ENCODE measurements at regions not wholly inside any gene's neighbourhood (a gene's known extent, or its start where the extent isn't known, plus 50 kb on each side); places are given as distances from the start of the nearest gene placed in this dataset.

DNA sequence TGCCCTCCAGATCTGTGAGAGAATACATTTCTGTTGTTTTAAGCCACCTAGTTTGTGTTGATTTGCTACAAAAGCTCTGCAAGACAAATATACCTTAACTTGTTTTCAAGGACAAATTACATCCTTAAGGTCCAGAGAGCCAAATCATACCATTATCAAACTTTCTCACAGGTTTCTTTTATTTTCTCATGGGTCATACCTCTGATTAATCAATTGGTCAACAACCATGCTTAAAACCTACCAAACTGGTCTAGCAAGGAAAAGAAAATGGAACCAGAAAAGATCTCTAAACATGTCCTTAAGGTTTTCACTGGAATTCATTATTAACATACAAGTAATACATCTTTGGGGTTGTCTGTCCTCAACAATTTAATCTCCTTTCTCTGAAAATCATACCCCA lies 535.0 kb downstream of the CD83 start:
- Histone ChIP-seq H3K79me2 (ENCODE audit: insufficient read depth, low read depth, low read length) (no peaks in the 10 kb centered on the region), H3K4me2 (ENCODE audit: low read length) (no peak overlapping the region), H4K20me1 (ENCODE audit: insufficient read depth, low read length) (no peaks in the 10 kb centered on the region), H2AFZ (ENCODE audit: low read length) (no peak overlapping the region), H3K36me3 (ENCODE audit: insufficient read depth, low read length) (no peaks in the 10 kb centered on the region), H3K9me3 (ENCODE audit: low read length) (no peaks in the 10 kb centered on the region), H3K9me2 (ENCODE audit: insufficient read depth, low read length) (no peaks in the 10 kb centered on the region), H3K27ac (ENCODE audit: low read depth, low read length, poor library complexity, severe bottlenecking) (no peak overlapping the region), H3K4me1 (ENCODE audit: insufficient read depth, low read length, poor library complexity, severe bottlenecking) (peaks cover 25% of the 10 kb centered on the region), H3K4me3 (ENCODE audit: low read depth, low read length, poor library complexity, severe bottlenecking) (no peak overlapping the region)
- TF ChIP-seq EZH2phosphoT487 (IDR thresholded peaks at IDR 0.05; ENCODE audit: borderline replicate concordance, low read depth, low read length) = no peak
- TF ChIP-seq, protein P1, sequence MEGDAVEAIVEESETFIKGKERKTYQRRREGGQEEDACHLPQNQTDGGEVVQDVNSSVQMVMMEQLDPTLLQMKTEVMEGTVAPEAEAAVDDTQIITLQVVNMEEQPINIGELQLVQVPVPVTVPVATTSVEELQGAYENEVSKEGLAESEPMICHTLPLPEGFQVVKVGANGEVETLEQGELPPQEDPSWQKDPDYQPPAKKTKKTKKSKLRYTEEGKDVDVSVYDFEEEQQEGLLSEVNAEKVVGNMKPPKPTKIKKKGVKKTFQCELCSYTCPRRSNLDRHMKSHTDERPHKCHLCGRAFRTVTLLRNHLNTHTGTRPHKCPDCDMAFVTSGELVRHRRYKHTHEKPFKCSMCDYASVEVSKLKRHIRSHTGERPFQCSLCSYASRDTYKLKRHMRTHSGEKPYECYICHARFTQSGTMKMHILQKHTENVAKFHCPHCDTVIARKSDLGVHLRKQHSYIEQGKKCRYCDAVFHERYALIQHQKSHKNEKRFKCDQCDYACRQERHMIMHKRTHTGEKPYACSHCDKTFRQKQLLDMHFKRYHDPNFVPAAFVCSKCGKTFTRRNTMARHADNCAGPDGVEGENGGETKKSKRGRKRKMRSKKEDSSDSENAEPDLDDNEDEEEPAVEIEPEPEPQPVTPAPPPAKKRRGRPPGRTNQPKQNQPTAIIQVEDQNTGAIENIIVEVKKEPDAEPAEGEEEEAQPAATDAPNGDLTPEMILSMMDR (conservative IDR thresholded peaks at IDR 0.05; ENCODE audit: low read length) = no peak
- intact Hi-C loops (cut with micrococcal nuclease; ENCODE audit: unreplicated experiment) = no loop called here
- ChIA-PET POLR2A (interaction anchor here (0.5 kb wide), 1 partner anchor 1202 kb away, joined by 3 read pairs; no protein-coding TSS in a partner anchor), CTCF (ENCODE audit: unreplicated experiment) (no interaction called here)
- DNase-seq (ENCODE audit: low spot score) = no peak
- no TSS peak for BruUV-seq (replicated peaks)

DNA sequence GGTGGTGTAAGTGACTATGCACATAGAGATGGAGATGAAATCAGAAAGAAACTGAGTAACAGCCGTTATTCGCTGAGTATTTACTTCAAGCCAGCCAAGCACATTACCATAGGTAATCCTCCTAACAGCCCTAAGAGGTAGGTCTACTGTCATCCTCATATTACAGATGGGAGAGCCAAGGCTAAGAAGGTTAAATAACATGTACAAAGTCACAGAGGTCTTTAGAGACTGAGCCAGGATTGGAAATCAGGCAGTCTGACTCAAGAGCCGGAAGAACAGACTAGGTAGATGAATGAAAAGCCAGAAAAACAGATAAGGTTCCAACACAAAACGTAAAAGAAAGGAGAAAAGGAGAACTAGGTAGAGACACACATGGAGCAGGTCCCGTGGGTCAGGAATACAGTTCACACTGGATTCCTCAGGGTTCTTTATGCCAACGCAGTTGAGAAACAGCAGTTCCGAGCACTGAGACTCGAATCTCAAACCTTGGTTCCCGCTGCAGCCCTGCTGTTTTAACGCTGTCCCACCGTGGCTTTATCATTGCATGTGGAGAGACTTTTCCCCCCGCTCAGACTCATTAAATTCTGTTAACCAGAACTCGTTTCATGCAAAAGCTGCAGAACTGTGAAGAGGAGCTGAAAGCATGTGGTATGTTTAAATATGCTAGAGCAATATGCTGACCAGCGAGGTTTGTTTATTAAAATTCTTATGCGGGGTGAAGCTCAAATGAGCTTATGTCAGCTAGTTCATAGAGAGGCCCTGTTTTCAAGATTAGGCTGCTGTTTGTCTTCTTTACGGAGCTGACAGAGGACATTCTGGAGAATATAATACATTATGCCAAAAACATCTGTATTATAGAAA lies 537.9 kb downstream of the CD83 start:
- no peaks in the 10 kb centered on the region for H3K9me2 ChIP-seq (ENCODE audit: insufficient read depth, low read length)
- H3K4me3 ChIP-seq (ENCODE audit: low read depth, low read length, poor library complexity, severe bottlenecking) = peak overlapping the region; percentile 28
- H3K79me2 ChIP-seq (ENCODE audit: insufficient read depth, low read depth, low read length) = no peaks in the 10 kb centered on the region
- peak overlapping the region; percentile 22; the same call in 1 of the 2 replicates for H2AFZ ChIP-seq (ENCODE audit: low read length)
- no peaks in the 10 kb centered on the region for H3K9me3 ChIP-seq (ENCODE audit: low read length)
- H3K36me3 ChIP-seq (ENCODE audit: insufficient read depth, low read length) = no peaks in the 10 kb centered on the region
- DNase-seq (ENCODE audit: low spot score) = no peak
- intact Hi-C loops (cut with micrococcal nuclease; ENCODE audit: unreplicated experiment) = no loop called here
- H3K4me2 ChIP-seq (ENCODE audit: low read length) = peak overlapping the region; percentile 56
- TF ChIP-seq EZH2phosphoT487 (IDR thresholded peaks at IDR 0.05; ENCODE audit: borderline replicate concordance, low read depth, low read length) = no peak
- TF ChIP-seq, protein P1 (conservative IDR thresholded peaks at IDR 0.05; ENCODE audit: low read length) = no peak
- no TSS peak for BruUV-seq (replicated peaks)
- ChIA-PET CTCF (ENCODE audit: unreplicated experiment) (no interaction called here), POLR2A (interaction anchor here (0.5 to 2.0 kb wide), 4 partner anchors 10 to 651 kb away, joined by 3 to 8 read pairs (median 4); no protein-coding TSS in a partner anchor)
- H3K4me1 ChIP-seq (ENCODE audit: insufficient read depth, low read length, poor library complexity, severe bottlenecking) = peaks cover 47% of the 10 kb centered on the region
- H4K20me1 ChIP-seq (ENCODE audit: insufficient read depth, low read length) = no peaks in the 10 kb centered on the region
- peak overlapping the region; percentile 14 for H3K27ac ChIP-seq (ENCODE audit: low read depth, low read length, poor library complexity, severe bottlenecking)

DNA sequence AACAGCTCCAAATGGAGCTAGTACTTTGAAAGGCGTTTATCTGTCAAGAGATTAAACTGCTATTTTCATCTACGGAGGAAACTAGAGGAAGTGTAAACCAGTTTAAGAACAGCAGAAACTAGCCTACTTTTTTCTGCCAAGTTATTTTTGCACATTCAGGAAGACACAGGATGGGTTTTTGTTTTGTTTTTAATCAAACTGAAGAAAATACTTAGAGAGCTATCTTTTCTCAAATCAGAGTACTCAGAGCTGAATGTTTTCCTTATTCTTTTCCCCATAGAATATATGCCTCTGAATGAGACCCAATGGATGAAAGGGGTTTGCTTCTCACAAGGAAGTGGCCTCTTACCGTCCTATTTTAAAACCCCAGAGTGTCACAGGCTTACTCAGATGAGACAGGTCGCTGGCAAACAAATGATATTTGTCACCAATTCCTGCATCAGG lies 538.5 kb downstream of the CD83 start:
- ChIA-PET POLR2A (interaction anchor here (0.5 to 2.0 kb wide), 5 partner anchors 9 to 650 kb away, joined by 3 to 8 read pairs (median 5); no protein-coding TSS in a partner anchor), CTCF (ENCODE audit: unreplicated experiment) (no interaction called here)

More for the DNA sequence above, 538.5 kb downstream of the CD83 start:
- Histone ChIP-seq H3K9me3 (ENCODE audit: low read length) (no peaks in the 10 kb centered on the region), H3K4me2 (ENCODE audit: low read length) (peak overlapping the region; percentile 56), H3K79me2 (ENCODE audit: insufficient read depth, low read depth, low read length) (no peaks in the 10 kb centered on the region), H3K4me1 (ENCODE audit: insufficient read depth, low read length, poor library complexity, severe bottlenecking) (peaks cover 53% of the 10 kb centered on the region), H3K36me3 (ENCODE audit: insufficient read depth, low read length) (no peaks in the 10 kb centered on the region), H3K4me3 (ENCODE audit: low read depth, low read length, poor library complexity, severe bottlenecking) (peak overlapping the region; percentile 28), H3K27ac (ENCODE audit: low read depth, low read length, poor library complexity, severe bottlenecking) (peak overlapping the region; percentile 14), H2AFZ (ENCODE audit: low read length) (peak overlapping the region; percentile 22; the same call in 1 of the 2 replicates), H4K20me1 (ENCODE audit: insufficient read depth, low read length) (no peaks in the 10 kb centered on the region), H3K9me2 (ENCODE audit: insufficient read depth, low read length) (no peaks in the 10 kb centered on the region)
- BruUV-seq (replicated peaks) = no TSS peak
- DNase-seq (ENCODE audit: low spot score) = peak; percentile 61
- intact Hi-C loops (cut with micrococcal nuclease; ENCODE audit: unreplicated experiment) = no loop called here
- TF ChIP-seq EZH2phosphoT487 (IDR thresholded peaks at IDR 0.05; ENCODE audit: borderline replicate concordance, low read depth, low read length) = no peak
- TF ChIP-seq, protein P1 (conservative IDR thresholded peaks at IDR 0.05; ENCODE audit: low read length) = no peak
